H1 (cell line): ENCODE measurements at regions not wholly inside any gene's neighbourhood (a gene's known extent, or its start where the extent isn't known, plus 50 kb on each side); places are given as distances from the start of the nearest gene placed in this dataset.

ENCODE experiments used
- CTCF ChIA-PET: fragments of 300-600 bp; sonication (Branson Sonifier 250); formaldehyde crosslinking; loops from one replicate; lab custom pipeline; 2021; ENCODE audit not compliant: partially characterized antibody; lab: Charles Lee
- POLR2A ChIA-PET: fragments of 300-600 bp; sonication (Branson Sonifier 250); formaldehyde crosslinking; loops from one replicate; lab custom pipeline; 2021; ENCODE audit warnings: inconsistent platforms; ENCODE audit not compliant: partially characterized antibody; lab: Charles Lee
- DNase-seq, 2 experiments: peaks; one replicate each; pipeline versions ENCODE4 v3.0.0 to v3.0.0-alpha.2; 2010 to 2022; ENCODE audit warnings: low spot score in 2 of 2, low read depth in 1 of 2, mixed read lengths in 1 of 2
- FAIRE-seq: peaks from 2 replicates; lab custom pipeline; 2011; peaks lifted over from hg19 to GRCh38; lab: Jason Lieb, UNC
- H2AFZ ChIP-seq: 2 replicates; pipeline ENCODE4 v1.8.1; 2012; ENCODE audit warnings: low read length, inconsistent platforms
- H2AK5ac ChIP-seq: 2 replicates; pipeline ENCODE4 v1.6.1; 2013; ENCODE audit warnings: low read depth, low read length
- H2BK120ac ChIP-seq: replicated peaks from 2 replicates; pipeline ENCODE3; 2013; ENCODE audit warnings: low read depth, low read length, inconsistent platforms
- H2BK12ac ChIP-seq: 2 replicates; pipeline ENCODE4 v1.6.1; 2013; ENCODE audit warnings: low read depth, low read length
- H2BK15ac ChIP-seq: 2 replicates; pipeline ENCODE4 v1.6.1; 2013; ENCODE audit warnings: low read length
- H2BK20ac ChIP-seq: 2 replicates; pipeline ENCODE4 v1.6.1; 2013; ENCODE audit warnings: low read length
- H2BK5ac ChIP-seq: 2 replicates; pipeline ENCODE4 v1.6.1; 2013; ENCODE audit warnings: low read depth, low read length
- H3K14ac ChIP-seq: 2 replicates; pipeline ENCODE4 v1.6.1; 2013; ENCODE audit warnings: inconsistent platforms; ENCODE audit not compliant: insufficient read length
- H3K18ac ChIP-seq: 2 replicates; pipeline ENCODE4 v1.6.1; 2013; ENCODE audit warnings: low read length; ENCODE audit errors: extremely low read depth
- H3K23ac ChIP-seq: 2 replicates; pipeline ENCODE4 v1.6.1; 2013; ENCODE audit warnings: inconsistent platforms; ENCODE audit not compliant: insufficient read length
- H3K23me2 ChIP-seq: 2 replicates; pipeline ENCODE4 v1.6.1; 2013; ENCODE audit warnings: low read depth, low read length
- H3K27ac ChIP-seq: 2 replicates; pipeline ENCODE4 v1.6.1; 2011; ENCODE audit warnings: low read depth, low read length, inconsistent platforms
- H3K27me3 ChIP-seq, 4 experiments: replicated peaks in 1 of 4; 1 replicate in 1 of 4; 2 replicates in 3 of 4; pipeline versions ENCODE4 v1.6.1 to v1.8.1; 2011 to 2013; ENCODE audit warnings: low read length in 3 of 4, mild to moderate bottlenecking in 3 of 4, inconsistent platforms in 2 of 4, mixed read lengths in 2 of 4, moderate library complexity in 1 of 4; ENCODE audit not compliant: control insufficient read depth in 3 of 4, insufficient read depth in 3 of 4; ENCODE audit errors: extremely low read depth in 1 of 4
- H3K36me3 ChIP-seq, 4 experiments: 2 replicates each; pipeline versions ENCODE4 v1.6.1 to v1.8.1; 2011 to 2013; ENCODE audit warnings: mild to moderate bottlenecking in 4 of 4, low read length in 3 of 4, moderate library complexity in 2 of 4, control low read depth in 1 of 4, inconsistent platforms in 1 of 4; ENCODE audit not compliant: insufficient read depth in 4 of 4, control insufficient read depth in 2 of 4
- H3K4ac ChIP-seq: replicated peaks from 2 replicates; pipeline ENCODE3; 2013; ENCODE audit warnings: low read length, low read depth, mixed read lengths, inconsistent platforms; ENCODE audit not compliant: insufficient read length
- H3K4me1 ChIP-seq, 4 experiments: replicated peaks in 1 of 4; 1 replicate in 1 of 4; 2 replicates in 3 of 4; pipeline versions ENCODE4 v1.6.1 to v1.8.1; 2011 to 2013; ENCODE audit warnings: low read length in 3 of 4, inconsistent platforms in 2 of 4, mixed read lengths in 1 of 4; ENCODE audit not compliant: insufficient read depth in 4 of 4, control insufficient read depth in 3 of 4
- H3K4me2 ChIP-seq, 2 experiments: 2 replicates each; pipeline versions ENCODE4 v1.6.1 to v1.8.1; 2011 to 2013; ENCODE audit warnings: low read depth in 2 of 2, low read length in 2 of 2, control low read depth in 1 of 2, inconsistent platforms in 1 of 2, mild to moderate bottlenecking in 1 of 2; ENCODE audit not compliant: insufficient read depth in 1 of 2
- H3K4me3 ChIP-seq, 4 experiments: fragments of 200-600, 300-600 bp in 1 of 4; sonication (generic), shearing (Covaris generic), sonication (Bioruptor Twin) in 1 of 4; 2 replicates each; pipeline versions ENCODE4 v1.5.1 to v1.8.1; 2011 to 2016; ENCODE audit warnings: low read length in 4 of 4, low read depth in 3 of 4, control low read depth in 2 of 4, inconsistent platforms in 2 of 4, mild to moderate bottlenecking in 2 of 4, mixed read lengths in 1 of 4, moderate library complexity in 1 of 4; ENCODE audit not compliant: insufficient read depth in 2 of 4; ENCODE audit errors: extremely low read depth in 1 of 4
- H3K56ac ChIP-seq: replicated peaks from 2 replicates; pipeline ENCODE3; 2013; ENCODE audit warnings: low read depth, mild to moderate bottlenecking, mixed read lengths, low read length, inconsistent platforms; ENCODE audit not compliant: insufficient read length
- H3K79me1 ChIP-seq: 2 replicates; pipeline ENCODE4 v1.6.1; 2013; ENCODE audit warnings: low read depth, low read length, control low read depth
- H3K79me2 ChIP-seq, 2 experiments: 2 replicates each; pipeline versions ENCODE4 v1.6.1 to v1.8.1; 2012 to 2013; ENCODE audit warnings: low read length in 2 of 2, mild to moderate bottlenecking in 2 of 2, inconsistent platforms in 1 of 2; ENCODE audit not compliant: insufficient read depth in 2 of 2, control insufficient read depth in 1 of 2
- H3K9ac ChIP-seq, 4 experiments: replicated peaks in 1 of 4; 1 replicate in 1 of 4; 2 replicates in 3 of 4; pipeline versions ENCODE4 v1.6.1 to v1.8.1; 2011 to 2013; ENCODE audit warnings: low read depth in 3 of 4, low read length in 3 of 4, control low read depth in 2 of 4, mild to moderate bottlenecking in 2 of 4, moderate library complexity in 2 of 4, inconsistent platforms in 1 of 4; ENCODE audit errors: extremely low read depth in 1 of 4
- H3K9me3 ChIP-seq, 2 experiments: 2 replicates each; pipeline versions ENCODE4 v1.6.1 to v1.8.1; 2012 to 2013; ENCODE audit warnings: mild to moderate bottlenecking in 2 of 2, moderate library complexity in 2 of 2, control low read depth in 1 of 2, inconsistent platforms in 1 of 2, low read depth in 1 of 2, low read length in 1 of 2, mixed read lengths in 1 of 2; ENCODE audit not compliant: insufficient read depth in 2 of 2
- H4K20me1 ChIP-seq, 2 experiments: replicated peaks in 1 of 2; 2 replicates each; pipeline versions ENCODE3 to v1.8.1; 2011 to 2013; ENCODE audit warnings: inconsistent platforms in 2 of 2, low read length in 2 of 2, mild to moderate bottlenecking in 1 of 2; ENCODE audit not compliant: insufficient read depth in 2 of 2, control insufficient read depth in 1 of 2
- H4K5ac ChIP-seq: 2 replicates; pipeline ENCODE4 v1.6.1; 2013; ENCODE audit warnings: low read length, low read depth, mixed read lengths, inconsistent platforms; ENCODE audit not compliant: insufficient read length
- H4K8ac ChIP-seq: 2 replicates; pipeline ENCODE4 v1.8.0; 2013; ENCODE audit warnings: mild to moderate bottlenecking, moderate library complexity, low read length, inconsistent platforms; ENCODE audit not compliant: insufficient read depth; ENCODE audit errors: extremely low read depth
- H4K91ac ChIP-seq: replicated peaks from 2 replicates; pipeline ENCODE3; 2013; ENCODE audit warnings: low read length, mixed read lengths, inconsistent platforms; ENCODE audit not compliant: insufficient read length
- SAP30 ChIP-seq: fragments of 300-600 bp; sonication (generic); IDR thresholded peaks from 2 replicates; pipeline ENCODE4 v1.7.1; 2012; ENCODE audit warnings: low read length, moderate library complexity, mild to moderate bottlenecking, inconsistent platforms; ENCODE audit not compliant: insufficient read depth, insufficient replicate concordance
- WGBS, 2 experiments: shearing (Covaris generic) in 1 of 2; methylation state at CpG; one replicate each; pipeline versions ENCODE4 v1.1.6 to v1.1.7; 2013 to 2015; ENCODE audit warnings: low lambda C conversion rate in 2 of 2, mixed read lengths in 2 of 2, inconsistent platforms in 1 of 2, low coverage in 1 of 2, missing lambda C conversion rate in 1 of 2; ENCODE audit not compliant: insufficient replicate concordance in 2 of 2, insufficient coverage in 1 of 2, insufficient read length in 1 of 2; ENCODE audit errors: extremely low coverage in 1 of 2, missing lambda C conversion rate in 1 of 2; 5-methylcytosine and 5-hydroxymethylcytosine counted together

DNA sequence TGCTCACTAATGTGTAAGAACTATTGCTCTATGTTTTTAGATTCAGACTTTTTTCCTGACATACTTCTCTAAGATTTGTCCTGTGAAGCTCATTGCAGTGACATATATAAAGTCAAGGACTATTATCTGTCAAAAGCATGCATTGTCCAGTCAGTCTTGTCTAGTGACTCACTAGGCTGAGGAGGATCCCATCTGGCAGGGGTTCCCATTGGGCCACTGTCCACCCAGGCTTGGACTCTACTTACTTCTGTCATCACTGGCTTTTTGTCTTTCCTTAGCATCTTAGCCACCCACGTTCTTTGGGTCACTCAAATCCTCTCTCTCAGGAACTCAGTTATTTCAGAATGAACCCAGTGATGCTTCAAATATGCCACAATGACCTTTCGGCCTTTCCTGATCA, 132.6 kb upstream of the NABP1 start:
- Histone ChIP-seq H4K91ac (no peak overlapping the region), H3K9ac (no peak overlapping the region), H3K4me3 (no peak overlapping the region), H2BK5ac (no peak overlapping the region), H3K56ac (no peak overlapping the region), H3K18ac (no peak overlapping the region), H2AK5ac (no peak overlapping the region), H4K20me1 (peaks cover 0 to 3% of the 10 kb centered on the region in 2 experiments), H3K79me2 (no peaks in the 10 kb centered on the region), H3K27ac (no peak overlapping the region), H3K27me3 (no peaks in the 10 kb centered on the region), H4K5ac (no peak overlapping the region)
- no peak for FAIRE-seq
- ChIA-PET CTCF (interaction anchor here (1.2 to 3.6 kb wide), 3 partner anchors 9 to 390 kb away, joined by 3 to 34 read pairs (median 3); no protein-coding TSS in a partner anchor), POLR2A (no interaction called here)
- TF ChIP-seq SAP30, result no peak
- TF ChIP-seq, all 59 proteins: peak for 0
- Histone ChIP-seq H2BK20ac (no peak overlapping the region), H2BK12ac (no peak overlapping the region), H2BK15ac (no peak overlapping the region), H3K23me2 (no peaks in the 10 kb centered on the region), H2AFZ (no peak overlapping the region), H3K9me3 (no peaks in the 10 kb centered on the region), H2BK120ac (no peak overlapping the region), H4K8ac (no peak overlapping the region; the same call in 1 of the 2 replicates), H3K14ac (no peak overlapping the region), H3K4me1 (peaks cover 0 to 4% (median 0%) of the 10 kb centered on the region in 4 experiments; a peak in 1 of 7 replicates), H3K4me2 (no peak overlapping the region), H3K4ac (no peak overlapping the region), H3K36me3 (no peaks in the 10 kb centered on the region), H3K23ac (no peak overlapping the region), H3K79me1 (no peaks in the 10 kb centered on the region)
- 100% methylated on average over 2 of the region's 2 CpGs; no CpG with 5 or more reads in 1 of the 2 experiments for WGBS, 2 experiments
- DNase-seq, result no peak
